ENCODE measurements at regions not wholly inside any gene's neighbourhood (a gene's known extent, or its start where the extent isn't known, plus 50 kb on each side); places are given as distances from the start of the nearest gene placed in this dataset.

DNA sequence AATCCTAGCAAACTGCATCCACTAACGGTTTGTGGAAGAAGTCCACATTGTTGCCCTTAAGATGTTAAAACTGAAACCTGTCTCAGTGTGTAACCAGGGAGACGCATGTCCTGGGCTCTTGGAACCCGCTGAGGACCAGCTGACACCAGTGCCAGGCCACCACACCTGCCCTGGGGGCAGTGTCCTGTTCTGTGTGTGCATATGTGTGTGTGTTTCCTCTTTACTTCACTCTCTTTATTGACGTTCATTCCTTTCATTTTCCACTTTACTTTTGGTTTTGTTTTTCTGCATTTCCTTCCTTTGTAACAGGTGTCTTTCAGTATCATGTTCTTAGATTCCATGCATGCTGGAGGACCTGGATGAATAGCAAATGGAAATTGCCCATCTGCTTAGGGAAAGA lies 83.8 kb downstream of the TEX36 start:
- TF ChIP-seq CTCF (conservative IDR thresholded peaks at IDR 0.05; ENCODE audit: low read depth, low read length) (no peak), EZH2 (IDR thresholded peaks at IDR 0.05; ENCODE audit: borderline replicate concordance, low read depth, low read length, poor library complexity, severe bottlenecking) (no peak)
